Fibroblast of peridontal ligament (primary cell): ENCODE measurements at regions not wholly inside any gene's neighbourhood (a gene's known extent, or its start where the extent isn't known, plus 50 kb on each side); places are given as distances from the start of the nearest gene placed in this dataset.

Experiments
- DNase-seq: peaks from one replicate; pipeline ENCODE4 v3.0.0-alpha.2; 2010; ENCODE audit errors: extremely low read depth

DNA sequence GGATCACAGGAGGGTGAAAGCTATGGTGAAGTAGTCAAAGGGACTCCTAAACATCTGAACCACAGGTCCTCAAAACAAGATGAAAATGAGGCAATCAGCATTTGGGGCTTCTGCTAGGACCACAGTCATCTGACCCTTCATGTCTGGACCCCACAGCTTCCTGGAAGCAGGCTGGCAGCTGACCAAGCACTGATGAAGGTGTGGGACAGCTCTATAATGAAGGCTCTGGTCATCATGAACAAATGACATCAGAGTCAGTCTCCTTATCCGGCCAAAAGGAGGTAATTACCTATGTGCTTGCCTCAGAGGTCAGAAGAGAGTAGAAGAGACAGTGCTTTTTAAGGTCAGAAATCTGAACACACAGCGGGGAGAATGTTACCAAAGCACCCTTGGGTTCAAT lies 101.2 kb upstream of the GNAO1 start:
- no peak for DNase-seq

GRCh38 chr16:56087626-56088025 lies 103.7 kb upstream of the GNAO1 start:
- DNase-seq = no peak

GRCh38 chr16:56081371-56081770 lies 109.9 kb upstream of the GNAO1 start:
- DNase-seq = no peak

DNA sequence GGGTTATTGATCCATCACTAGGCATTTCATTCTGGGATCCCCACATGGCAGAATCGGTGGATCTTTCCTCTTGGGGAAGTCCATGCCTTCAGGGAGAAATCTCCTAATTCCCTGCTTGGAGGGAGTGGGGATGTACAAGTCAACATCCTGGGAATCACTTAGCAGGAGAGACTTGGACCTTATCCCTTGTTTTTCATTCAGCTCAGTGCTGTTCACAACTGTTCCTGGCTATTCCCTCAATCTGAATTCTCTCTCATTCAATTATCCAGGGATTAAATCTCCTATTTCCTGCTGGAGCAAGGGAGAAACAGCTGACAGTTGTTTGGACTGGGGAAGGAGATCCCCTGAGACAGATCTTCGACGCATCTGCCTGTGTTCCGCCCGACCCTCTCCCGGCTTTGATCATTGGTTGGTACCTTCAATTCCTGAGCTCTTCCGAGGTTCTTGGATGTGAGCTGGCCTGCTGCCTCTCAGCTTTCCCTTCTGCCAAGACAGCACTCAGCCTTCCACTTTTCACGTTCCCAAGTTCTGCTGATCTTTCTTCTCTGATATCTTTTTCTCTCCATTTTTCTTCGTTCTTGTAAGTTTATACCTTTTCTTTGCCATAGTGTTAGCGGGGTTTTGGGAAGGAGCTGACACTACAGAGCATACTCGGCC lies 115.4 kb upstream of the GNAO1 start:
- no peak for DNase-seq

- DNase-seq = no peak
Measured at GRCh38 chr16:56073508-56073907, 117.8 kb upstream of the GNAO1 start.

GRCh38 chr16:56072096-56072495 lies 119.2 kb upstream of the GNAO1 start:
- no peak for DNase-seq

DNA sequence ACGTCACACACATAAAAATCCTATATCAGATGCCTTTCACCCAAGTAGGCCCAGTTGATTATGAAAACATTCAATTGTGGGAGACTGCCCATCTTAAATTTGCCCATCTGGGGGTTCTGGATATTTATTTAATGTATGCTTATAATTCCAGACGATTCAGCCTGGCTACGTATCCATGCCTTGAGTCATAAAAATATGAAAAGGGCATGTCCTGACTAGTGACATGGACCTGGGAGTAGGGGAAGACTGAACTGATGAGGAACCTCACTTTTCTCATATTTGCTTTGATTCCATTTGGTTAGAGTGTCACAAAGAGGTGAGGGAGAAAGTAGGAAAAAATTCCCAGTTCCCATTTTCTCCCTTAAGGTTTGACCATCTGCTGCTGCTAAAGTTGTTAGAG lies 122.5 kb upstream of the GNAO1 start:
- DNase-seq = no peak

- no peak for DNase-seq
Measured at GRCh38 chr16:56068314-56068713, 123.0 kb upstream of the GNAO1 start.

GRCh38 chr16:56067406-56067805 lies 123.9 kb upstream of the GNAO1 start:
- DNase-seq = no peak

DNA sequence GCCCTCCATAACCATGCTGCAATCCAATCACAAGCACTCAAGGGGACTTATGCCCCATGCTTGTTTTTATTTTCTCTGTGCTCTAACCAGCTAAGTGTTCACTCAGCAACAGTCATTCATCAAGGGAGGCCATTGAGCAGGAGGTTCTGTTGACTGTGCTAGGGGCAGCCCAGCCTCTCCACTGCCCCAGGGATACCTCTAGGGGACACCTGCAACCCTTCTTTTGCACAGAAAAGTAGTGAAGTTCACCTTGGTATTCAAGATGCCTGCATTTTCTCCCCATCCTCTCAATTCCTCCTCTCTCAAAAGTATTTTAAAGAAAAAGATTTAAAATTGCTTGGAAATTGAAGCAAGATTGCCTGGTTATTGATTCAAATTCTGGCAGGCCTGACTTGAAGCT lies 124.7 kb upstream of the GNAO1 start:
- no peak for DNase-seq

- DNase-seq = no peak
Measured at GRCh38 chr16:56063111-56063510, 128.2 kb upstream of the GNAO1 start.

DNA sequence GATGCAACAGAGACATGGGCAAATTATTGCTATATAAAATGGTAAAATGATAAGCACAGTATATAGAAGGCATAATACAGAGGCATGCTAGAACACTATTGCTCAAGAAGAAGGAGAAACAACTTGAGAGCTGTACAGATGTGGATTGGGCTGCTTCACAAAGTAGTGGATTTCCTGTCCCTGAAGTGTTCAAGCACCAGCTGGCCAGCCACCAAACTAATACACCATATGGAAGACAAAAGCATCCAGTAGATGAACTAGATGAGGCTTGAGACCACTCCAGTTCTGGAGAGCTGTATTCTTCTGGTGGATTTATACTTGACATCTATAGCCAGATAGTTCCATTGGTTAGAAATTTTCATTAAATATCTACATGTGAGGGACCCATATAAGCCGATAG lies 134.1 kb upstream of the GNAO1 start:
- DNase-seq = no peak

- no peak for DNase-seq
Measured at GRCh38 chr16:56050916-56051315, 140.4 kb upstream of the GNAO1 start.

DNA sequence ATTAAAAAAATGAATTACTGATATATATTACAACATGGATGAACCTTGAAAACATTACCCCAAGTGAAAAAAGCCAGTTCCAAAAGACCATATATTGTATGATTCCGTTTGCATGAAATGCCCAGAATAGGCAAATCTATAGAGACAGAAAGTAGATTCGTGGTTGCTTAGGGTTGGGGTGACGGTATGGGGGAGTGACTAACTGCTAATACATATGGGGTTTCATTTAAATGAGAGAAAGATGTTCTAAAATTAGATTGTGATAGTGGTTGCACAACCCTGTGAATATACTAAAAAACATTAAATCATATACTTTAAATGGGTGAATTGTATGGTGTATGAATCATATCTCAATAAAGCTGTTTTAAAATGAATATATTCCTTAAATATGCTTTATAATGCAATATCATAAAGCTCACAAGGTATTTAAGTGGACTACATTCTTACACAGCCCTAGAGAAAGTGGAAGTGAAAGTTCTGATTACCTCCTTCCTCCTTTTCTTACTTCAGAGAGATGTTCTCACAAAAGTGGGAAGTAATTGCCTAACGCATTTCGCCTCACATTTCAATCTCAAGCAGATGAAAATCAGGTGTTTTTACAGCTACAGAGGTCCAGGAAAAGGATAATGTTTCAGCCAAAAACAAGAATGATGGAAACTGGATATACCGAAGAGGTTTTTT lies 142.7 kb upstream of the GNAO1 start:
- no peak for DNase-seq

- DNase-seq = no peak
Measured at GRCh38 chr16:56047307-56048234, 143.7 kb upstream of the GNAO1 start.

DNA sequence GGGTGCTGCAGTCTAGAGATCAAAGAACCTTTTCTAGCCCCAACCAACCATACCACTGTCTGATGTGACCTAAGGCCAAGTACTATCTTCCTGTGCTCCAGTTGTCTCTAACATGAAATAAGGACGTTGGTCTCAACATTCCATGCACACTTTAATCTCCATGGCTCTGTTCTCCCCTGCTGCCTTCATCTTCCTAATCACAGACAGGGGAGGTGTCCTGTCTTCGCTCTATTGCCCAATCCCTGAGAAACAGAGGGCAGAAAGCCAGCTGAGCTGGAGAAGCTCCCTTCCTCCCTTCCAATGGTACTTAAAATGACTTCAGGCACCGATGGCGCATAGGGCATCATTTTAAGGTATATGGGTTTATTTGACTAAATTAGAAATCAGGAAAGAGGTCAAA lies 148.9 kb upstream of the GNAO1 start:
- no peak for DNase-seq

- DNase-seq = no peak
Measured at GRCh38 chr16:56041556-56042140, 149.6 kb upstream of the GNAO1 start.

DNA sequence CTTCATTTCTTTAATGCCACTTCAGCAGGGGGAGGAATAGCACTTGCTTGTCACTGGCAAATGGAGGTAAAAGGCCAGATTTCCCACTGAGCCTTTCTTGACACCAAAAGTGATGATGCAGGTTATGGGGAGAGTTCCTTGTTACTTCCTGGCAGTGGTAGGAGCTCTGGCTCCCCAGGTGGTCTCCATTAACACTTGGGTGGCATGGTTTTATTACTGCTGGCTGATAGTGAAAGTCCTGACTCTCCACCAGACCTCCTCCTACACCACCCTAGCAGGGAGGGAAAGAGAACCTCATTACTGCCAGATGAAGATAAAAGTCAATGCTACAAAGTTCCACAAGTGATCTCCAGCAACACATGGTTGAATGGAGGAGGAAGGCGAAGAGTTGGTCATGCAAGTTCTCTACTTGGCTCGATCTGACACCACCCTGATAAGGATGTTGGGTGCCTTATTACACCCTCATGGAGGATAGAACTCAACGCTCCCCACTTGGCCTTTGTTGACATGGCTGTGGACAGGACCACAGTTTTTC lies 152.7 kb upstream of the GNAO1 start:
- DNase-seq = no peak

- no peak for DNase-seq
Measured at GRCh38 chr16:56032072-56032471, 156.9 kb upstream of the CES5A start.

DNA sequence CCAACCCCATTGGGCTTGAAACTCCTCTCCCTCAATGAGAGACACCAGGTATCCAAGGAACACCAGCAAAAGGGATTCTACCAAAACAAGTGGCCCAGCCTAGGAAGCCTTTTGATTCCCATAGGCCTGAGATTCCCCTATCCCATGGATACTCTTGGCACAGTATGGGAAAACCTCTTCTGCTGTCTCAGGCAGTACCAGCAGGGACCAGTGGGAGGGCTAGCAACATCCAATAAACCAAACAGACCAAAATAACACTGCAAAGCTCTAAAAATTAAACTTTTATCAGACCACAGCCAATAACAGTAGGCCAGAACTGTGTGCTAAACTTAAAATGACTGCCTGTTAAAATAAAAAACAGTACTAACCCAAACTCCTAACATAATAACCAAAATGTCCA lies 153.9 kb upstream of the CES5A start:
- DNase-seq = no peak

DNA sequence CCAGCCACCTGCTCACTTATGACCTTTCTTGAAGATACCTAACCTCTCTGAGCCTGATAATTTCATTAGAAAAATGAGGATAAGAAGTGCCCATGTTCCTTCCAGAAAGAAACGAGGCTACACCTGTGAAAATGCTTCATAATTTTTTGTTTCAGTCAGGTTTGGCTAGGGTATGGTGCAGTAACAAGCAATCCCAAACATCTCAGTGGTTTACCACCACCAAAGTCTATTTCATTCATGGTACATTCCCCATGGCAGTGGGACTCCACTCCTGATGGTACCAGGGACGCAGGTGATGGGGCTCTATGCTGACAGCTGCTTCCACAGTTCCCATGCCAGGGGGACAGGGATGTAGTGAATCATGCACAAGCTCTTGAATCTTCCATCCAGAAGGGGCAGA lies 147.6 kb upstream of the CES5A start:
- no peak for DNase-seq

GRCh38 chr16:56019274-56019673 lies 144.1 kb upstream of the CES5A start:
- DNase-seq = no peak
